HepG2 (cell line): ENCODE measurements at regions not wholly inside any gene's neighbourhood (a gene's known extent, or its start where the extent isn't known, plus 50 kb on each side); places are given as distances from the start of the nearest gene placed in this dataset.
"Not testable (repeated sequence)": the region's sequence is repeated elsewhere in the genome, so short reads cannot be mapped to it uniquely, and the experiment has no call there.

Experiments
- ATAC-seq: fragments of 200-7000 bp; cut with Tn5 transposase; 3 replicates; pipeline ENCODE4 v1.9.1; 2020; ENCODE audit warnings: mild to moderate bottlenecking, moderate library complexity
- BruUV-seq: library from RNA; stranded (reverse); fragments of 400-500 nt; replicated peaks from 2 replicates; lab custom pipeline; 2021; lab: Mats Ljungman, UMichigan
- CTCF ChIA-PET: fragments of 300-600 bp; formaldehyde crosslinking; extraction: SDS; loops from one replicate; lab custom pipeline; 2021; ENCODE audit warnings: low total read pairs, inconsistent platforms, low intra/inter-chr PET ratio; lab: Yijun Ruan, JAX
- POLR2A ChIA-PET: fragments of 350-600 bp; sonication (Branson Sonifier 250); formaldehyde crosslinking; loops from one replicate; lab custom pipeline; 2020; ENCODE audit warnings: antibody characterized with exemption, inconsistent platforms; lab: Yijun Ruan, JAX
- DNase-seq: peaks from one replicate; pipeline ENCODE4 v3.0.0-alpha.2; 2015; ENCODE audit warnings: low spot score
- FAIRE-seq: peaks from 3 replicates; lab custom pipeline; 2011; peaks lifted over from hg19 to GRCh38; lab: Jason Lieb, UNC
- H2AFZ ChIP-seq: one replicate; pipeline ENCODE4 v1.6.1; 2011; ENCODE audit warnings: low read length, inconsistent platforms
- H3K27ac ChIP-seq: fragments of 300-600 bp; 3 replicates; pipeline ENCODE4 v1.8.0; 2011; ENCODE audit warnings: mixed run types, mild to moderate bottlenecking, mixed read lengths, low read length, inconsistent platforms; ENCODE audit not compliant: insufficient read depth; ENCODE audit errors: extremely low read length
- H3K27me3 ChIP-seq, 2 experiments: fragments of 200-600 bp in 1 of 2; 2 replicates in 1 of 2; 3 replicates in 1 of 2; pipeline versions ENCODE4 v1.6.0 to v1.8.0; 2011; ENCODE audit warnings: low read length in 2 of 2, mild to moderate bottlenecking in 2 of 2, moderate library complexity in 2 of 2, inconsistent platforms in 1 of 2; ENCODE audit not compliant: insufficient read depth in 2 of 2, control insufficient read depth in 1 of 2
- H3K36me3 ChIP-seq, 2 experiments: fragments of 200-600 bp in 1 of 2; replicated peaks in 1 of 2; 2 replicates in 1 of 2; 3 replicates in 1 of 2; pipeline versions ENCODE4 v1.5.1 to v1.8.0; 2011; ENCODE audit warnings: low read length in 2 of 2, inconsistent platforms in 1 of 2; ENCODE audit not compliant: insufficient read depth in 2 of 2, control insufficient read depth in 1 of 2
- H3K4me1 ChIP-seq: 2 replicates; pipeline ENCODE4 v1.5.1; 2012; ENCODE audit warnings: low read length, inconsistent platforms; ENCODE audit not compliant: insufficient read depth
- H3K4me2 ChIP-seq: 2 replicates; pipeline ENCODE4 v1.6.0; 2011; ENCODE audit warnings: low read depth, low read length, inconsistent platforms
- H3K4me3 ChIP-seq, 3 experiments: fragments of 200-600 bp in 1 of 3; sonication (generic), shearing (Covaris generic) in 1 of 3; replicated peaks in 1 of 3; 2 replicates each; pipeline ENCODE4 v1.5.1; 2011 to 2016; ENCODE audit warnings: low read length in 3 of 3, inconsistent platforms in 2 of 3, low read depth in 2 of 3, mild to moderate bottlenecking in 2 of 3, control low read depth in 1 of 3, mixed read lengths in 1 of 3; ENCODE audit not compliant: insufficient read depth in 1 of 3
- H3K79me2 ChIP-seq: one replicate; pipeline ENCODE4 v1.6.1; 2011; ENCODE audit warnings: low read length, inconsistent platforms; ENCODE audit not compliant: insufficient read depth
- H3K9ac ChIP-seq: 2 replicates; pipeline ENCODE4 v1.6.0; 2011; ENCODE audit warnings: mild to moderate bottlenecking, low read depth, low read length, inconsistent platforms; ENCODE audit not compliant: insufficient read depth
- H3K9me3 ChIP-seq: 2 replicates; pipeline ENCODE4 v1.5.1; 2012; ENCODE audit warnings: mild to moderate bottlenecking, low read length
- H4K20me1 ChIP-seq: 2 replicates; pipeline ENCODE4 v1.6.0; 2011; ENCODE audit warnings: inconsistent platforms, mild to moderate bottlenecking, low read length, moderate library complexity; ENCODE audit not compliant: insufficient read depth
- GRHL1 ChIP-seq: sonication (generic); formaldehyde crosslinking; conservative IDR thresholded peaks from 2 replicates; pipeline ENCODE4 v1.8.0; 2022; ENCODE audit warnings: missing genetic modification reagents
- NCOA5 ChIP-seq: sonication (generic); formaldehyde crosslinking; IDR thresholded peaks from 2 replicates; pipeline ENCODE4 v1.4.0; 2020; ENCODE audit warnings: missing genetic modification reagents
- SMAD3 ChIP-seq: sonication (generic); formaldehyde crosslinking; IDR thresholded peaks from 2 replicates; pipeline ENCODE4 v1.4.0; 2020; ENCODE audit warnings: missing genetic modification reagents
- ZFP82 ChIP-seq: sonication (generic); formaldehyde crosslinking; IDR thresholded peaks from 2 replicates; pipeline ENCODE4 v1.5.1; 2020; ENCODE audit warnings: mild to moderate bottlenecking, missing genetic modification reagents, borderline replicate concordance
- ZKSCAN1 ChIP-seq: fragments of 150-350 bp; IDR thresholded peaks from 2 replicates; pipeline ENCODE4 v1.6.1; 2014; ENCODE audit warnings: low read length
- ZNF557 ChIP-seq: sonication (generic); formaldehyde crosslinking; IDR thresholded peaks from 2 replicates; pipeline ENCODE4 v1.4.0; 2020; ENCODE audit warnings: missing genetic modification reagents
- ZNF607 ChIP-seq: sonication (generic); formaldehyde crosslinking; IDR thresholded peaks from 2 replicates; pipeline ENCODE4 v1.5.1; 2020; ENCODE audit warnings: missing genetic modification reagents, mild to moderate bottlenecking, borderline replicate concordance
- ZNF775 ChIP-seq: sonication (generic); formaldehyde crosslinking; IDR thresholded peaks from 2 replicates; pipeline ENCODE4 v1.4.0; 2020; ENCODE audit warnings: missing genetic modification reagents, mild to moderate bottlenecking, moderate library complexity, borderline replicate concordance
- WGBS: methylation state at CpG from one replicate; pipeline ENCODE4 v1.1.6; 2017; ENCODE audit warnings: low lambda C conversion rate; 5-methylcytosine and 5-hydroxymethylcytosine counted together
- in situ Hi-C: cut with HindIII; loops from 2 replicates; pipeline ENCODE4 v1.10.0; 2017; ENCODE audit warnings: low pct_unique_long_range_greater_than_20kb; ENCODE audit not compliant: extremely low pct_ligation_motif_present
- intact Hi-C: fragments of 100-400 bp; cut with micrococcal nuclease; formaldehyde crosslinking; loops from one replicate; pipeline ENCODE4 v1.10.0; 2022; ENCODE audit not compliant: unreplicated experiment

- H3K36me3 ChIP-seq, ATAC-seq, H3K4me2 ChIP-seq, DNase-seq, H3K79me2 ChIP-seq, H3K9ac ChIP-seq, H3K4me1 ChIP-seq, CTCF ChIA-PET, in situ Hi-C loops, BruUV-seq, H3K27ac ChIP-seq, H3K27me3 ChIP-seq, H3K4me3 ChIP-seq, H2AFZ ChIP-seq, FAIRE-seq, H3K9me3 ChIP-seq, intact Hi-C loops, POLR2A ChIA-PET, H4K20me1 ChIP-seq: not testable (repeated sequence)
- WGBS: 72% methylated on average over 19 of the region's 19 CpGs
Measured at GRCh38 chr3:73990691-73991090, 365.9 kb upstream of the PDZRN3 start.

- TF ChIP-seq ZKSCAN1 (no peak), ZNF775 (no peak), GRHL1 (CRISPR knock-in tag) (no peak), NCOA5 (CRISPR knock-in tag) (no peak), SMAD3 (CRISPR knock-in tag) (no peak), ZFP82 (CRISPR knock-in tag) (no peak), ZNF557 (CRISPR knock-in tag) (no peak), ZNF607 (CRISPR knock-in tag) (no peak)
- 2% methylated on average over 4 of the region's 4 CpGs for WGBS
- no peaks in the 10 kb centered on the region for H3K4me1 ChIP-seq
- no peaks in the 10 kb centered on the region for H3K79me2 ChIP-seq
- BruUV-seq: no TSS peak
- no peak for DNase-seq
- H3K27me3 ChIP-seq: no peaks in the 10 kb centered on the region
- in situ Hi-C loops (no loop called here), intact Hi-C loops (no loop called here)
- no peak overlapping the region for H2AFZ ChIP-seq
- H3K4me2 ChIP-seq: no peak overlapping the region
- no peak overlapping the region for H3K27ac ChIP-seq
- H3K9ac ChIP-seq: no peak overlapping the region
- ChIA-PET POLR2A (no interaction called here), CTCF (no interaction called here)
- no peaks in the 10 kb centered on the region; the same call in 1 of the 2 replicates for H3K9me3 ChIP-seq
- no peak overlapping the region for H3K4me3 ChIP-seq
- no peak for FAIRE-seq
- ATAC-seq: no peak
- no peaks in the 10 kb centered on the region for H4K20me1 ChIP-seq
- no peaks in the 10 kb centered on the region for H3K36me3 ChIP-seq
Measured at GRCh38 chr3:73966733-73967132, 342.0 kb upstream of the PDZRN3 start.
